Endothelial cell (in vitro differentiated cells): ENCODE measurements at regions not wholly inside any gene's neighbourhood (a gene's known extent, or its start where the extent isn't known, plus 50 kb on each side); places are given as distances from the start of the nearest gene placed in this dataset.

ENCODE experiments used
- DNase-seq: peaks from one replicate; pipeline ENCODE4 v3.0.0; 2021; ENCODE audit warnings: low spot score
- H3K27ac Mint-ChIP-seq: one replicate; pipeline ENCODE4 v1.8.0; 2021; ENCODE audit warnings: mixed read lengths, inconsistent platforms; ENCODE audit not compliant: unreplicated experiment
- H3K27me3 Mint-ChIP-seq: one replicate; pipeline ENCODE4 v1.8.0; 2021; ENCODE audit warnings: mild to moderate bottlenecking, moderate library complexity, mixed read lengths, inconsistent platforms; ENCODE audit not compliant: unreplicated experiment
- H3K36me3 Mint-ChIP-seq: one replicate; pipeline ENCODE4 v1.8.0; 2021; ENCODE audit warnings: mild to moderate bottlenecking, low read depth, mixed read lengths, inconsistent platforms; ENCODE audit not compliant: unreplicated experiment
- H3K4me1 Mint-ChIP-seq: one replicate; pipeline ENCODE4 v1.8.0; 2021; ENCODE audit warnings: mild to moderate bottlenecking, mixed read lengths, inconsistent platforms; ENCODE audit not compliant: unreplicated experiment
- H3K4me3 Mint-ChIP-seq: one replicate; pipeline ENCODE4 v1.8.0; 2021; ENCODE audit warnings: mild to moderate bottlenecking, mixed read lengths, inconsistent platforms; ENCODE audit not compliant: unreplicated experiment
- H3K9me3 Mint-ChIP-seq: one replicate; pipeline ENCODE4 v1.8.0; 2021; ENCODE audit warnings: mixed read lengths, inconsistent platforms; ENCODE audit not compliant: unreplicated experiment
- CTCF ChIP-seq: fragments of 200-600 bp; sonication (generic); IDR thresholded peaks from one replicate; pipeline ENCODE4 v1.5.0; 2021; ENCODE audit warnings: antibody characterized with exemption; ENCODE audit not compliant: unreplicated experiment

- H3K9me3 Mint-ChIP-seq = no peaks in the 10 kb centered on the region
- DNase-seq = no peak
- no peak for TF ChIP-seq CTCF
- H3K27ac Mint-ChIP-seq = no peak overlapping the region
- H3K4me1 Mint-ChIP-seq = no peaks in the 10 kb centered on the region
- H3K4me3 Mint-ChIP-seq = no peak overlapping the region
- H3K27me3 Mint-ChIP-seq = no peaks in the 10 kb centered on the region
- H3K36me3 Mint-ChIP-seq = no peaks in the 10 kb centered on the region
These were observed 113.7 kb upstream of the PAPPA start for GRCh38 chr9:116039893-116040292.

GRCh38 chr9:116042321-116042720 is 111.3 kb upstream of the PAPPA start:
- no peak overlapping the region for H3K4me3 Mint-ChIP-seq
- no peaks in the 10 kb centered on the region for H3K4me1 Mint-ChIP-seq
- no peak for TF ChIP-seq CTCF
- H3K27ac Mint-ChIP-seq = no peak overlapping the region
- H3K9me3 Mint-ChIP-seq = no peaks in the 10 kb centered on the region
- no peak for DNase-seq
- H3K27me3 Mint-ChIP-seq = no peaks in the 10 kb centered on the region
- H3K36me3 Mint-ChIP-seq = no peaks in the 10 kb centered on the region

- DNase-seq = no peak
- no peak for TF ChIP-seq CTCF
- no peaks in the 10 kb centered on the region for H3K27me3 Mint-ChIP-seq
- no peak overlapping the region for H3K27ac Mint-ChIP-seq
- H3K9me3 Mint-ChIP-seq = no peaks in the 10 kb centered on the region
- H3K4me1 Mint-ChIP-seq = no peaks in the 10 kb centered on the region
- no peaks in the 10 kb centered on the region for H3K36me3 Mint-ChIP-seq
- H3K4me3 Mint-ChIP-seq = no peak overlapping the region
These were observed 108.5 kb upstream of the PAPPA start for GRCh38 chr9:116045083-116045482.

- H3K4me3 Mint-ChIP-seq = no peak overlapping the region
- no peaks in the 10 kb centered on the region for H3K27me3 Mint-ChIP-seq
- no peaks in the 10 kb centered on the region for H3K36me3 Mint-ChIP-seq
- H3K27ac Mint-ChIP-seq = no peak overlapping the region
- H3K9me3 Mint-ChIP-seq = no peaks in the 10 kb centered on the region
- TF ChIP-seq CTCF = no peak
- no peak for DNase-seq
- no peaks in the 10 kb centered on the region for H3K4me1 Mint-ChIP-seq
These were observed 105.5 kb upstream of the PAPPA start for GRCh38 chr9:116048081-116048480.

GRCh38 chr9:116049456-116049855 is 104.1 kb upstream of the PAPPA start:
- H3K27ac Mint-ChIP-seq = no peak overlapping the region
- H3K4me3 Mint-ChIP-seq = no peak overlapping the region
- H3K27me3 Mint-ChIP-seq = no peaks in the 10 kb centered on the region
- no peaks in the 10 kb centered on the region for H3K4me1 Mint-ChIP-seq
- DNase-seq = no peak
- no peaks in the 10 kb centered on the region for H3K36me3 Mint-ChIP-seq
- TF ChIP-seq CTCF = no peak
- no peaks in the 10 kb centered on the region for H3K9me3 Mint-ChIP-seq
